ENCODE measurements at regions not wholly inside any gene's neighbourhood (a gene's known extent, or its start where the extent isn't known, plus 50 kb on each side); places are given as distances from the start of the nearest gene placed in this dataset.

DNA sequence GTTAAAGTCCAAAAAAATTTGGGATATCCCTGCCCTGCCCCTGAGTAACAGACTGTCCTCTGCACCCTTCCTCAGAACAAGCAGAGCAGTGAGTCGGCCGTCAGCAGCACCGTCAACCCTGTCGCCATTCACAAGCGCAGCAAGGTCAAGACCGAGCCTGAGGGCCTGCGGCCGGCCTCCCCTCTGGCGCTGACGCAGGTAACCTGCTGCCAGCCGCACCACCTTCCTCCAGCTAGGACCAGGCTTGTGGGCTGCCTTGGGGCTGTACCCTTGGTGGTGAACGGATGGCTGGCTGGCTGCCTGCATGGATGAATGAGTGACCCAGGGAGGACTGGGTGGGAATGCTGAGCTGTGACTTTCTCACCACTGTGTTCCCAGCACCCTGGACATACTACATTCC, 236.2 kb downstream of the GLI2 start:
- CTCF ChIA-PET = interaction anchor here (0.9 kb wide), 2 partner anchors 14 to 100 kb away, joined by 3 read pairs; no protein-coding TSS in a partner anchor

DNA sequence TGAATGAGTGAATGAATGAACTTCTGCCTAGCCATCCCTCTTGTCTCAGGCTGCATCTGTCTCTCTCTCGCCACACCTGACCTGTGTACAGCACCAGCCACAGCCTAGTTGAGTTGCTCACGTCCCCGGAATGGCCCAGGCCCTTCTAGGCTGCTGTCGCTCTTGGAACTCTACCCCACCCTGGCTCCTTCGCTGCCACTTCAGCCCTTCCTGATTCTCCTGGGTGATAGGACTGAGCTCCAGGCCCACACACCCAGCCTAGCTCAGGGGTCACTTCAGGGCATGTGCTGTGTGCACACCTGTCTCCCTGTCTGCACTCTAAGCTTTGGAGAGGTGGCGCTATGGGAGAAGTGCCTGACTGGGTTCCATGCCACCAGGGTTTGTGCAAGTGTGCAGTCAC, 236.6 kb downstream of the GLI2 start:
- Histone ChIP-seq H3K4me1 (peaks cover 11% of the 10 kb centered on the region; the same call in 2 of the 3 replicates), H3K9me3 (no peaks in the 10 kb centered on the region), H3K27ac (no peak overlapping the region), H3K4me2 (no peak overlapping the region), H3K4me3 (no peak overlapping the region)
- ATAC-seq (no peak), FAIRE-seq (no peak), DNase-seq (ENCODE audit: low read depth in 1 of 2, low spot score in 1 of 2) (no peak)
- CTCF ChIA-PET = interaction anchor here (0.9 kb wide), 2 partner anchors 14 to 99 kb away, joined by 3 read pairs; no protein-coding TSS in a partner anchor
- POLR2A ChIA-PET = no interaction called here
- 94% methylated on average over 5 of the region's 6 CpGs for WGBS (ENCODE audit: missing lambda C conversion rate)
- no peak for TF ChIP-seq KDM1A (IDR thresholded peaks at IDR 0.05; ENCODE audit: low read depth)
- no peak for TF ChIP-seq JUN (IDR thresholded peaks at IDR 0.05)
- no peak for TF ChIP-seq RFX5 (IDR thresholded peaks at IDR 0.05)
- no peak for TF ChIP-seq CBX8 (IDR thresholded peaks at IDR 0.05)
- no peak for TF ChIP-seq TFCP2L1 (CRISPR knock-in tag; IDR thresholded peaks at IDR 0.05)
- no peak for TF ChIP-seq NFE2L2 (conservative IDR thresholded peaks at IDR 0.05; ENCODE audit: low read length)
- TF ChIP-seq EP300 (IDR thresholded peaks at IDR 0.05) = no peak
- TF ChIP-seq RAD21 (conservative IDR thresholded peaks at IDR 0.05 in 1 of 2, IDR thresholded peaks at IDR 0.05 in 1 of 2) = no peak
- no peak for TF ChIP-seq GATA3 (IDR thresholded peaks at IDR 0.05; ENCODE audit: borderline replicate concordance)
- TF ChIP-seq CEBPB (IDR thresholded peaks at IDR 0.05) = no peak
- TF ChIP-seq HMGXB4 (CRISPR knock-in tag; IDR thresholded peaks at IDR 0.05; ENCODE audit: borderline replicate concordance) = no peak
- TF ChIP-seq, protein P1, sequence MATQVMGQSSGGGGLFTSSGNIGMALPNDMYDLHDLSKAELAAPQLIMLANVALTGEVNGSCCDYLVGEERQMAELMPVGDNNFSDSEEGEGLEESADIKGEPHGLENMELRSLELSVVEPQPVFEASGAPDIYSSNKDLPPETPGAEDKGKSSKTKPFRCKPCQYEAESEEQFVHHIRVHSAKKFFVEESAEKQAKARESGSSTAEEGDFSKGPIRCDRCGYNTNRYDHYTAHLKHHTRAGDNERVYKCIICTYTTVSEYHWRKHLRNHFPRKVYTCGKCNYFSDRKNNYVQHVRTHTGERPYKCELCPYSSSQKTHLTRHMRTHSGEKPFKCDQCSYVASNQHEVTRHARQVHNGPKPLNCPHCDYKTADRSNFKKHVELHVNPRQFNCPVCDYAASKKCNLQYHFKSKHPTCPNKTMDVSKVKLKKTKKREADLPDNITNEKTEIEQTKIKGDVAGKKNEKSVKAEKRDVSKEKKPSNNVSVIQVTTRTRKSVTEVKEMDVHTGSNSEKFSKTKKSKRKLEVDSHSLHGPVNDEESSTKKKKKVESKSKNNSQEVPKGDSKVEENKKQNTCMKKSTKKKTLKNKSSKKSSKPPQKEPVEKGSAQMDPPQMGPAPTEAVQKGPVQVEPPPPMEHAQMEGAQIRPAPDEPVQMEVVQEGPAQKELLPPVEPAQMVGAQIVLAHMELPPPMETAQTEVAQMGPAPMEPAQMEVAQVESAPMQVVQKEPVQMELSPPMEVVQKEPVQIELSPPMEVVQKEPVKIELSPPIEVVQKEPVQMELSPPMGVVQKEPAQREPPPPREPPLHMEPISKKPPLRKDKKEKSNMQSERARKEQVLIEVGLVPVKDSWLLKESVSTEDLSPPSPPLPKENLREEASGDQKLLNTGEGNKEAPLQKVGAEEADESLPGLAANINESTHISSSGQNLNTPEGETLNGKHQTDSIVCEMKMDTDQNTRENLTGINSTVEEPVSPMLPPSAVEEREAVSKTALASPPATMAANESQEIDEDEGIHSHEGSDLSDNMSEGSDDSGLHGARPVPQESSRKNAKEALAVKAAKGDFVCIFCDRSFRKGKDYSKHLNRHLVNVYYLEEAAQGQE (IDR thresholded peaks at IDR 0.05) = no peak
- TF ChIP-seq PBX3 (IDR thresholded peaks at IDR 0.05) = no peak
- TF ChIP-seq ZNF302 (CRISPR knock-in tag; IDR thresholded peaks at IDR 0.05) = no peak
- TF ChIP-seq EHMT2 (IDR thresholded peaks at IDR 0.05; ENCODE audit: low read depth) = no peak

More for the DNA sequence above, 236.2 kb downstream of the GLI2 start:
- no peak for FAIRE-seq
- Histone ChIP-seq H3K27ac (no peak overlapping the region), H3K4me3 (no peak overlapping the region), H3K4me2 (no peak overlapping the region), H3K4me1 (peaks cover 8% of the 10 kb centered on the region; the same call in 2 of the 3 replicates), H3K9me3 (no peaks in the 10 kb centered on the region)
- 96% methylated on average over 11 of the region's 12 CpGs for WGBS (ENCODE audit: missing lambda C conversion rate)
- ATAC-seq = no peak
- POLR2A ChIA-PET = no interaction called here
- no peak for DNase-seq (ENCODE audit: low read depth in 1 of 2, low spot score in 1 of 2)
- TF ChIP-seq KDM1A (IDR thresholded peaks at IDR 0.05; ENCODE audit: low read depth) = no peak
- TF ChIP-seq EP300 (IDR thresholded peaks at IDR 0.05) = no peak
- no peak for TF ChIP-seq HEYL (CRISPR knock-in tag; IDR thresholded peaks at IDR 0.05)
- TF ChIP-seq, protein P2, sequence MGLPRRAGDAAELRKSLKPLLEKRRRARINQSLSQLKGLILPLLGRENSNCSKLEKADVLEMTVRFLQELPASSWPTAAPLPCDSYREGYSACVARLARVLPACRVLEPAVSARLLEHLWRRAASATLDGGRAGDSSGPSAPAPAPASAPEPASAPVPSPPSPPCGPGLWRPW (IDR thresholded peaks at IDR 0.05) = no peak
- TF ChIP-seq ESRRA (IDR thresholded peaks at IDR 0.05; ENCODE audit: borderline replicate concordance, low read length) = no peak
- TF ChIP-seq, protein P3, sequence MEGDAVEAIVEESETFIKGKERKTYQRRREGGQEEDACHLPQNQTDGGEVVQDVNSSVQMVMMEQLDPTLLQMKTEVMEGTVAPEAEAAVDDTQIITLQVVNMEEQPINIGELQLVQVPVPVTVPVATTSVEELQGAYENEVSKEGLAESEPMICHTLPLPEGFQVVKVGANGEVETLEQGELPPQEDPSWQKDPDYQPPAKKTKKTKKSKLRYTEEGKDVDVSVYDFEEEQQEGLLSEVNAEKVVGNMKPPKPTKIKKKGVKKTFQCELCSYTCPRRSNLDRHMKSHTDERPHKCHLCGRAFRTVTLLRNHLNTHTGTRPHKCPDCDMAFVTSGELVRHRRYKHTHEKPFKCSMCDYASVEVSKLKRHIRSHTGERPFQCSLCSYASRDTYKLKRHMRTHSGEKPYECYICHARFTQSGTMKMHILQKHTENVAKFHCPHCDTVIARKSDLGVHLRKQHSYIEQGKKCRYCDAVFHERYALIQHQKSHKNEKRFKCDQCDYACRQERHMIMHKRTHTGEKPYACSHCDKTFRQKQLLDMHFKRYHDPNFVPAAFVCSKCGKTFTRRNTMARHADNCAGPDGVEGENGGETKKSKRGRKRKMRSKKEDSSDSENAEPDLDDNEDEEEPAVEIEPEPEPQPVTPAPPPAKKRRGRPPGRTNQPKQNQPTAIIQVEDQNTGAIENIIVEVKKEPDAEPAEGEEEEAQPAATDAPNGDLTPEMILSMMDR (IDR thresholded peaks at IDR 0.05) = no peak
- TF ChIP-seq, protein P4, sequence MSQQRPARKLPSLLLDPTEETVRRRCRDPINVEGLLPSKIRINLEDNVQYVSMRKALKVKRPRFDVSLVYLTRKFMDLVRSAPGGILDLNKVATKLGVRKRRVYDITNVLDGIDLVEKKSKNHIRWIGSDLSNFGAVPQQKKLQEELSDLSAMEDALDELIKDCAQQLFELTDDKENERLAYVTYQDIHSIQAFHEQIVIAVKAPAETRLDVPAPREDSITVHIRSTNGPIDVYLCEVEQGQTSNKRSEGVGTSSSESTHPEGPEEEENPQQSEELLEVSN (IDR thresholded peaks at IDR 0.05; ENCODE audit: borderline replicate concordance, low read depth) = no peak
- TF ChIP-seq CEBPB (IDR thresholded peaks at IDR 0.05) = no peak
- no peak for TF ChIP-seq PHF8 (IDR thresholded peaks at IDR 0.05; ENCODE audit: borderline replicate concordance, low read depth)
- TF ChIP-seq, protein P5, sequence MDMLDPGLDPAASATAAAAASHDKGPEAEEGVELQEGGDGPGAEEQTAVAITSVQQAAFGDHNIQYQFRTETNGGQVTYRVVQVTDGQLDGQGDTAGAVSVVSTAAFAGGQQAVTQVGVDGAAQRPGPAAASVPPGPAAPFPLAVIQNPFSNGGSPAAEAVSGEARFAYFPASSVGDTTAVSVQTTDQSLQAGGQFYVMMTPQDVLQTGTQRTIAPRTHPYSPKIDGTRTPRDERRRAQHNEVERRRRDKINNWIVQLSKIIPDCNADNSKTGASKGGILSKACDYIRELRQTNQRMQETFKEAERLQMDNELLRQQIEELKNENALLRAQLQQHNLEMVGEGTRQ (IDR thresholded peaks at IDR 0.05) = no peak
- no peak for TF ChIP-seq SREBF2 (IDR thresholded peaks at IDR 0.05)
